ENCODE measurements at regions not wholly inside any gene's neighbourhood (a gene's known extent, or its start where the extent isn't known, plus 50 kb on each side); places are given as distances from the start of the nearest gene placed in this dataset.

GRCh38 chr5:68141494-68141893 lies 74.1 kb upstream of the PIK3R1 start:
- Histone ChIP-seq H3K9ac (replicated peaks; ENCODE audit: extremely low read depth, insufficient read depth, low read length) (no peak overlapping the region), H3K79me2 (ENCODE audit: control insufficient read depth, insufficient read depth, low read length) (no peaks in the 10 kb centered on the region), H3K9me3 (replicated peaks; ENCODE audit: control insufficient read depth, insufficient read depth, low read length) (no peaks in the 10 kb centered on the region), H3K4me3 (replicated peaks in 1 of 3; ENCODE audit: insufficient read depth in 1 of 3, low read depth in 1 of 3, low read length in 3 of 3) (no peak overlapping the region), H3K9me1 (replicated peaks; ENCODE audit: control insufficient read depth, extremely low read depth, insufficient read depth, low read length) (no peaks in the 10 kb centered on the region), H4K20me1 (replicated peaks; ENCODE audit: control insufficient read depth, extremely low read depth, insufficient read depth, low read length) (no peaks in the 10 kb centered on the region), H3K4me2 (ENCODE audit: insufficient read depth, low read length) (peak overlapping the region; percentile 50), H3K27ac (ENCODE audit: insufficient read depth, low read depth, low read length) (no peak overlapping the region), H3K27me3 (ENCODE audit: control insufficient read depth in 2 of 2, insufficient read depth in 2 of 2, low read length in 2 of 2) (no peaks in the 10 kb centered on the region), H3K4me1 (ENCODE audit: control insufficient read depth, extremely low read depth, insufficient read depth, low read length) (peaks cover 3% of the 10 kb centered on the region), H2AFZ (ENCODE audit: low read depth, low read length) (peak overlapping the region; percentile 83), H3K36me3 (ENCODE audit: control insufficient read depth in 2 of 2, extremely low read depth in 1 of 2, insufficient read depth in 2 of 2, low read length in 2 of 2) (no peaks in the 10 kb centered on the region)
- FAIRE-seq = no peak
- CTCF ChIA-PET = interaction anchor here (1.0 kb wide), 1 partner anchor 14 kb away, joined by 3 read pairs; no protein-coding TSS in a partner anchor
- TF ChIP-seq POLR2A (IDR thresholded peaks at IDR 0.05; ENCODE audit: low read depth, low read length) = no peak
- TF ChIP-seq GATA2 (IDR thresholded peaks at IDR 0.05; ENCODE audit: insufficient read depth, insufficient read length, low read depth, low read length) = no peak
- TF ChIP-seq, protein P1, sequence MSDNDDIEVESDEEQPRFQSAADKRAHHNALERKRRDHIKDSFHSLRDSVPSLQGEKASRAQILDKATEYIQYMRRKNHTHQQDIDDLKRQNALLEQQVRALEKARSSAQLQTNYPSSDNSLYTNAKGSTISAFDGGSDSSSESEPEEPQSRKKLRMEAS (IDR thresholded peaks at IDR 0.05; ENCODE audit: insufficient read depth, insufficient read length) = no peak
- TF ChIP-seq FOS (IDR thresholded peaks at IDR 0.05; ENCODE audit: borderline replicate concordance, insufficient read depth, low read length) = peak; percentile 5
- POLR2A ChIA-PET = no interaction called here
- peak; percentile 18 for DNase-seq (ENCODE audit: low read depth, low spot score)
- intact Hi-C loops (cut with micrococcal nuclease) = no loop called here
- dilution Hi-C loops (cut with MboI; ENCODE audit: extremely low pct_ligation_motif_present, low sequenced_read_pairs) = no loop called here
- BruUV-seq (replicated peaks) = no TSS peak

DNA sequence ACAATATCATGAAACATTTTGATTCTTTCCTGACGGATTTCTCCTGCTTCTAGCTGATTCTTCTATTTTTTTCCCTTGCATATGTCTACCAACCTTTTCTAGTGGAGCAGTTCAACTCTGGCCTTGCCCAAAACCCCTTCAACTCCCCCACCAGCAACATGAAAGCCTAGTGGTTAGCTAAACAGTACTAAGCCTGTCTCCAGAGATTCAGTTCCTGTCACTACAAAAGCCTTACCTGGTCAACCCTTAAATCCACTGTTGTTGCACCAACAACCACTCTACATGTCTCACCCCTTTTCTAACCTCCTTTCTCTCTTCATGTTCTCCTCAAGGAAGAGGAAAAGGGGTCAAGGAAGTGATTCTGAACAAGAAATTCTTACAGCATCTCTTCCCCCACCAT lies 74.8 kb upstream of the PIK3R1 start:
- H2AFZ ChIP-seq (ENCODE audit: low read depth, low read length) = no peak overlapping the region
- dilution Hi-C loops (cut with MboI; ENCODE audit: extremely low pct_ligation_motif_present, low sequenced_read_pairs) = no loop called here

More for the DNA sequence above, 74.8 kb upstream of the PIK3R1 start:
- H3K27ac ChIP-seq (ENCODE audit: insufficient read depth, low read depth, low read length) = no peak overlapping the region
- H3K36me3 ChIP-seq (ENCODE audit: control insufficient read depth in 2 of 2, extremely low read depth in 1 of 2, insufficient read depth in 2 of 2, low read length in 2 of 2) = no peaks in the 10 kb centered on the region
- FAIRE-seq (no peak), DNase-seq (ENCODE audit: low read depth, low spot score) (no peak)
- intact Hi-C loops (cut with micrococcal nuclease) = no loop called here
- H3K9me1 ChIP-seq (replicated peaks; ENCODE audit: control insufficient read depth, extremely low read depth, insufficient read depth, low read length) = no peaks in the 10 kb centered on the region
- BruUV-seq (replicated peaks) = no TSS peak
- H3K4me3 ChIP-seq (replicated peaks in 1 of 3; ENCODE audit: insufficient read depth in 1 of 3, low read depth in 1 of 3, low read length in 3 of 3) = no peak overlapping the region
- no peaks in the 10 kb centered on the region for H3K79me2 ChIP-seq (ENCODE audit: control insufficient read depth, insufficient read depth, low read length)
- POLR2A ChIA-PET = no interaction called here
- no peaks in the 10 kb centered on the region for H4K20me1 ChIP-seq (replicated peaks; ENCODE audit: control insufficient read depth, extremely low read depth, insufficient read depth, low read length)
- TF ChIP-seq, protein P1 (IDR thresholded peaks at IDR 0.05; ENCODE audit: insufficient read depth, insufficient read length) = no peak
- TF ChIP-seq POLR2A (IDR thresholded peaks at IDR 0.05; ENCODE audit: low read depth, low read length) (no peak), FOS (IDR thresholded peaks at IDR 0.05; ENCODE audit: borderline replicate concordance, insufficient read depth, low read length) (no peak), CTCF (IDR thresholded peaks at IDR 0.05; ENCODE audit: extremely low read depth in 1 of 2, insufficient read depth in 1 of 2, low read depth in 1 of 2, low read length in 2 of 2) (no peak), EZH2 (IDR thresholded peaks at IDR 0.05; ENCODE audit: borderline replicate concordance, low read depth, low read length, severe bottlenecking) (no peak), MYC (IDR thresholded peaks at IDR 0.05; ENCODE audit: low read depth, low read length) (no peak), POLR2AphosphoS5 (IDR thresholded peaks at IDR 0.05; ENCODE audit: insufficient read depth, low read depth, low read length) (no peak), GATA2 (IDR thresholded peaks at IDR 0.05; ENCODE audit: insufficient read depth, insufficient read length, low read depth, low read length) (no peak), JUN (IDR thresholded peaks at IDR 0.05; ENCODE audit: borderline replicate concordance, insufficient read depth, insufficient read length, low read depth) (no peak)
- CTCF ChIA-PET = interaction anchor here (0.6 kb wide), 1 partner anchor 920 kb away, joined by 3 read pairs; no protein-coding TSS in a partner anchor
- no peak overlapping the region for H3K9ac ChIP-seq (replicated peaks; ENCODE audit: extremely low read depth, insufficient read depth, low read length)
- H3K9me3 ChIP-seq (replicated peaks; ENCODE audit: control insufficient read depth, insufficient read depth, low read length) = no peaks in the 10 kb centered on the region
- peaks cover 3% of the 10 kb centered on the region for H3K4me1 ChIP-seq (ENCODE audit: control insufficient read depth, extremely low read depth, insufficient read depth, low read length)
- H3K4me2 ChIP-seq (ENCODE audit: insufficient read depth, low read length) = no peak overlapping the region
- no peaks in the 10 kb centered on the region for H3K27me3 ChIP-seq (ENCODE audit: control insufficient read depth in 2 of 2, insufficient read depth in 2 of 2, low read length in 2 of 2)

Measured in endothelial cell of umbilical vein (primary cell).